PC-9 (cell line): ENCODE measurements at regions not wholly inside any gene's neighbourhood (a gene's known extent, or its start where the extent isn't known, plus 50 kb on each side); places are given as distances from the start of the nearest gene placed in this dataset.
A peak's percentile ranks its signal among the peaks of the same experiment; 100 is the strongest.

Source experiments
- BruUV-seq: library from RNA; stranded (reverse); fragments of 400-500 nt; replicated peaks from 2 replicates; lab custom pipeline; 2021; lab: Mats Ljungman, UMichigan
- CTCF ChIA-PET: fragments of 300-600 bp; sonication (Branson Sonifier 250); formaldehyde crosslinking; loops from one replicate; lab custom pipeline; 2022; ENCODE audit warnings: antibody characterized with exemption; lab: Charles Lee
- POLR2A ChIA-PET: fragments of 300-600 bp; sonication (Branson Sonifier 250); formaldehyde crosslinking; loops from one replicate; lab custom pipeline; 2022; ENCODE audit warnings: antibody characterized with exemption; ENCODE audit not compliant: unreplicated experiment; lab: Charles Lee
- DNase-seq, 2 experiments: peaks; one replicate each; pipeline versions ENCODE4 v3.0.0 to v3.0.0-alpha.2; 2015 to 2022; ENCODE audit warnings: mixed read lengths in 1 of 2
- H2AFZ ChIP-seq: fragments of 200-600 bp; sonication (generic); 2 replicates; pipeline ENCODE4 v1.8.1; 2017; ENCODE audit warnings: antibody characterized with exemption
- H3F3A ChIP-seq: fragments of 200-600 bp; sonication (generic); 2 replicates; pipeline ENCODE4 v1.8.1; 2017; ENCODE audit warnings: antibody characterized with exemption, mild to moderate bottlenecking, low read depth; ENCODE audit not compliant: insufficient read depth
- H3K27ac ChIP-seq: fragments of 200-600 bp; sonication (generic); 2 replicates; pipeline ENCODE4 v1.6.1; 2016; ENCODE audit warnings: mixed run types
- H3K27me3 ChIP-seq: fragments of 200-600 bp; sonication (generic); 2 replicates; pipeline ENCODE4 v1.6.1; 2016; ENCODE audit warnings: low read depth, mixed run types; ENCODE audit not compliant: insufficient read depth
- H3K36me3 ChIP-seq: fragments of 200-600 bp; sonication (generic); 2 replicates; pipeline ENCODE4 v1.6.1; 2016; ENCODE audit warnings: low read depth, mixed run types
- H3K4me1 ChIP-seq: fragments of 200-600 bp; sonication (generic); replicated peaks from 2 replicates; pipeline ENCODE4 v1.6.1; 2016; ENCODE audit warnings: mixed run types; ENCODE audit not compliant: insufficient read depth
- H3K4me2 ChIP-seq: fragments of 200-600 bp; sonication (generic); 2 replicates; pipeline ENCODE4 v1.6.1; 2017; ENCODE audit warnings: mixed run types
- H3K4me3 ChIP-seq: fragments of 200-600 bp; sonication (generic); 2 replicates; pipeline ENCODE4 v1.6.1; 2016; ENCODE audit warnings: mixed run types
- H3K79me2 ChIP-seq: fragments of 200-600 bp; sonication (generic); 2 replicates; pipeline ENCODE4 v1.6.1; 2017; ENCODE audit warnings: low read depth, mixed run types
- H3K9me2 ChIP-seq: fragments of 200-600 bp; sonication (generic); 2 replicates; pipeline ENCODE4 v1.8.1; 2017; ENCODE audit warnings: mild to moderate bottlenecking; ENCODE audit not compliant: insufficient read depth
- H3K9me3 ChIP-seq: fragments of 200-600 bp; sonication (generic); 2 replicates; pipeline ENCODE4 v1.8.1; 2016; ENCODE audit warnings: low read depth; ENCODE audit not compliant: insufficient read depth
- H4K20me1 ChIP-seq: fragments of 200-600 bp; sonication (generic); 2 replicates; pipeline ENCODE4 v1.8.1; 2017; ENCODE audit not compliant: insufficient read depth
- EZH2 ChIP-seq: fragments of 200-600 bp; sonication (generic); IDR thresholded peaks from 2 replicates; pipeline ENCODE4 v1.8.0; 2017; ENCODE audit warnings: antibody characterized with exemption, low read depth
- intact Hi-C: fragments of 100-400 bp; cut with micrococcal nuclease; formaldehyde crosslinking; loops from one replicate; pipeline ENCODE4 v1.10.0; 2022; ENCODE audit not compliant: unreplicated experiment
- TF ChIP-seq, protein P1 (sequence below): fragments of 200-600 bp; sonication (generic); conservative IDR thresholded peaks from 2 replicates; pipeline ENCODE4 v1.6.1; 2017; ENCODE audit warnings: mixed run types, antibody characterized with exemption, mild to moderate bottlenecking, moderate library complexity

DNA sequence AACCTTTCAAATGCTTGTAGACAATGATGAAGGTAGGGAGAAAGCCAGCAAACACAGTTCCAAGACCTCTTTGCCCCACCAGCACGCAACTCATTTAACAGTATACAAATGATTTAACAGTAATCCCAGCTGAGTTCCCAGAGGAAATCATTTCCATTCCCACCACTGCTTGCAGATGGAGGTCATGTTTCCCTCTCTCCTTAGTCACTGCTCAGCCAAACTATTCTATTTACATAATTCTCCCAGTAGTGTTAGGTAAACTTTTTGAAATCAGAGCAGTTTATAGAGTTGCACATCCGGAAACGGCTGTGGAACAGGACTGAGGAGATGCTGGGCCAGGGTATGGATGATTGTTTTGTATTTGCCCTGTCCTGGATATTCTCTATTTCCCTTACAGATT, 328.5 kb downstream of the FIGN start:
- BruUV-seq, result no TSS peak
- H3K79me2 ChIP-seq, result no peaks in the 10 kb centered on the region
- H3K4me2 ChIP-seq, result no peak overlapping the region
- ChIA-PET CTCF (no interaction called here), POLR2A (no interaction called here)
- intact Hi-C loops, result no loop called here
- no peaks in the 10 kb centered on the region for H3F3A ChIP-seq
- no peaks in the 10 kb centered on the region for H4K20me1 ChIP-seq
- no peak overlapping the region for H2AFZ ChIP-seq
- H3K4me1 ChIP-seq, result no peaks in the 10 kb centered on the region
- TF ChIP-seq, protein P1, sequence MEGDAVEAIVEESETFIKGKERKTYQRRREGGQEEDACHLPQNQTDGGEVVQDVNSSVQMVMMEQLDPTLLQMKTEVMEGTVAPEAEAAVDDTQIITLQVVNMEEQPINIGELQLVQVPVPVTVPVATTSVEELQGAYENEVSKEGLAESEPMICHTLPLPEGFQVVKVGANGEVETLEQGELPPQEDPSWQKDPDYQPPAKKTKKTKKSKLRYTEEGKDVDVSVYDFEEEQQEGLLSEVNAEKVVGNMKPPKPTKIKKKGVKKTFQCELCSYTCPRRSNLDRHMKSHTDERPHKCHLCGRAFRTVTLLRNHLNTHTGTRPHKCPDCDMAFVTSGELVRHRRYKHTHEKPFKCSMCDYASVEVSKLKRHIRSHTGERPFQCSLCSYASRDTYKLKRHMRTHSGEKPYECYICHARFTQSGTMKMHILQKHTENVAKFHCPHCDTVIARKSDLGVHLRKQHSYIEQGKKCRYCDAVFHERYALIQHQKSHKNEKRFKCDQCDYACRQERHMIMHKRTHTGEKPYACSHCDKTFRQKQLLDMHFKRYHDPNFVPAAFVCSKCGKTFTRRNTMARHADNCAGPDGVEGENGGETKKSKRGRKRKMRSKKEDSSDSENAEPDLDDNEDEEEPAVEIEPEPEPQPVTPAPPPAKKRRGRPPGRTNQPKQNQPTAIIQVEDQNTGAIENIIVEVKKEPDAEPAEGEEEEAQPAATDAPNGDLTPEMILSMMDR, result no peak
- TF ChIP-seq EZH2, result no peak
- H3K27ac ChIP-seq, result no peak overlapping the region
- no peaks in the 10 kb centered on the region for H3K9me3 ChIP-seq
- no peaks in the 10 kb centered on the region for H3K9me2 ChIP-seq
- no peak overlapping the region for H3K4me3 ChIP-seq
- no peaks in the 10 kb centered on the region for H3K27me3 ChIP-seq
- DNase-seq, result no peak
- no peaks in the 10 kb centered on the region for H3K36me3 ChIP-seq

DNA sequence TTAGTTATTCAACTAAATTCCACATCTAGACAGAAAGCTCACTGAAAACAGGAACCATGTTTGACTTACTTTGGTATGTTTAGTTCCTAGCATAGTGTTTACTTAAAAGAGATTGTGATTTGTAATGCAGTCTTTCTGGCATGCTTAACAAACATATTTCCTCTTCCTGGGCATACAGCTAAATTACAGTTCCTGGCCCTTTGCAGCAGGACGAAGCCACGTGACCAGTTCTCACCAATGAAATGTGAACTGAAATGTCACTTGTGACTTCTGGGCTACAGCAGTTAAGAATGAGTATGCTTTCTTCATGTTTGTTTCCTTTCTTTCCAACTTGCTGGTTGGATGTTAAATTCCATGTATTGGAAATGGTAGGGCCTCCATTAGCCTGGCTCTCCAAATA, 330.5 kb downstream of the FIGN start:
- TF ChIP-seq, protein P1, result no peak
- TF ChIP-seq EZH2, result no peak
- Histone ChIP-seq H3K4me2 (no peak overlapping the region), H3K4me1 (no peaks in the 10 kb centered on the region), H4K20me1 (no peaks in the 10 kb centered on the region), H2AFZ (no peak overlapping the region), H3K9me3 (no peaks in the 10 kb centered on the region), H3K79me2 (no peaks in the 10 kb centered on the region), H3K9me2 (no peaks in the 10 kb centered on the region), H3K27me3 (no peaks in the 10 kb centered on the region), H3F3A (no peaks in the 10 kb centered on the region), H3K4me3 (no peak overlapping the region), H3K27ac (no peak overlapping the region), H3K36me3 (no peaks in the 10 kb centered on the region)
- POLR2A ChIA-PET, result no interaction called here
- intact Hi-C loops, result no loop called here
- CTCF ChIA-PET, result no interaction called here
- BruUV-seq, result no TSS peak
- no peak for DNase-seq

DNA sequence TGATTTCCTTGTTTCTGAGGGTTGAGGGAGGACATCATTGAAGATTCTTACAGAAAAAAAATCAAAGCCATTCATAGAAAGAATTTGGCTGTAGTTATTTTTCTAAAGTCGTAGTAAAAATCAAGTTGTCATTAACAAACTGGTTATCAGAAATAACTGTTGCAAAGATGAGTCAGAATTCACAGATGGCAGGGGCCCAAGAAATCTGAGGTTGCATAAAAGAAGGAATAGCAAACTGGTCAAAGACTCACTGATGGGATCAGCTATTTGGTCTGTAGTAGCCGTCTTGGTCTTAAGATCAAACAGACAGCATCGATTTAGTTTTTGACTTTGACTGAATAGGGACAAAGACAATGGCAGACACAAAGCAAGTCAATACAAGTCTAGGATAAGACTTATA, 334.3 kb downstream of the FIGN start:
- no TSS peak for BruUV-seq

More for the DNA sequence above, 334.3 kb downstream of the FIGN start:
- H3K4me2 ChIP-seq, result no peak overlapping the region
- no peaks in the 10 kb centered on the region for H3K4me1 ChIP-seq
- no peak overlapping the region for H2AFZ ChIP-seq
- intact Hi-C loops, result no loop called here
- H3K9me3 ChIP-seq, result no peaks in the 10 kb centered on the region
- DNase-seq, result peak in 1 of 2 experiments; percentile 2
- no peaks in the 10 kb centered on the region for H3K9me2 ChIP-seq
- H3K27me3 ChIP-seq, result no peaks in the 10 kb centered on the region
- H4K20me1 ChIP-seq, result no peaks in the 10 kb centered on the region
- POLR2A ChIA-PET, result no interaction called here
- CTCF ChIA-PET, result no interaction called here
- H3F3A ChIP-seq, result no peaks in the 10 kb centered on the region
- H3K36me3 ChIP-seq, result no peaks in the 10 kb centered on the region
- H3K79me2 ChIP-seq, result no peaks in the 10 kb centered on the region
- TF ChIP-seq, protein P1, result no peak
- no peak for TF ChIP-seq EZH2
- H3K4me3 ChIP-seq, result no peak overlapping the region
- H3K27ac ChIP-seq, result no peak overlapping the region
